NT2/D1 (cell line): ENCODE measurements at regions not wholly inside any gene's neighbourhood (a gene's known extent, or its start where the extent isn't known, plus 50 kb on each side); places are given as distances from the start of the nearest gene placed in this dataset.

ENCODE experiments used
- SUZ12 ChIP-seq: IDR thresholded peaks from 2 replicates; pipeline ENCODE4 v1.6.1; 2011; ENCODE audit not compliant: insufficient read length, insufficient read depth; ENCODE audit errors: extremely low read depth
- YY1 ChIP-seq: IDR thresholded peaks from 2 replicates; pipeline ENCODE4 v1.6.1; 2011; ENCODE audit not compliant: insufficient read length, insufficient read depth

DNA sequence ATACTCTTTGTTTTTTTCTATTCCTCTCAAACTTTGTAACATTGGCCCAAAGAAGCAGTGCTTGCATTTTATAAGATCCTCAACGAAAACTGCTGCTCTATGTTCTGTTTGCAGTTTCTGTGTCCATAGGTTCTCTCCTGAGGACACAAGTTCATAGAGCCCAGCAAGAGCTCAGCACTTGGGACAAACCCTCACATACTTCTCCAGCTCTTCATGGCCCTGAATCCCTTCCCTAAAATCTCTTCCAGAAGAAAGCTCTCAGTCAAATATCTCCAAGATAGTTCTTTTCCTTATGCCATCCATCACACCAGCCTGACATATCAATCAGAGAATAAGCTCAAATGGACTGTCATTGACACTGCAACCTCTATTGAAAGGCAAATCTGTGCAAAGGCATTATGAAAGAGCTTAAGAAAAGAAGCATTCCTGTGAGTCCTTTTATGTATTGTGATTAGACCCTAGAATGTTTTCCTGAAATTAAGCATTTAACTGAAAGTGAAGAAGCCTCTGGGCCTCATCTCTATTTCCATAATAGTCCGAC lies 405.5 kb downstream of the ANKRD7 start:
- TF ChIP-seq SUZ12 (no peak), YY1 (no peak)
